GM18867 (cell line): ENCODE measurements at regions not wholly inside any gene's neighbourhood (a gene's known extent, or its start where the extent isn't known, plus 50 kb on each side); places are given as distances from the start of the nearest gene placed in this dataset.

Source experiments
- ATAC-seq: cut with Tn5 transposase; IDR thresholded peaks from one replicate; pipeline ENCODE4 v1.9.1; 2021; ENCODE audit warnings: mild to moderate bottlenecking, moderate library complexity; ENCODE audit not compliant: unreplicated experiment

DNA sequence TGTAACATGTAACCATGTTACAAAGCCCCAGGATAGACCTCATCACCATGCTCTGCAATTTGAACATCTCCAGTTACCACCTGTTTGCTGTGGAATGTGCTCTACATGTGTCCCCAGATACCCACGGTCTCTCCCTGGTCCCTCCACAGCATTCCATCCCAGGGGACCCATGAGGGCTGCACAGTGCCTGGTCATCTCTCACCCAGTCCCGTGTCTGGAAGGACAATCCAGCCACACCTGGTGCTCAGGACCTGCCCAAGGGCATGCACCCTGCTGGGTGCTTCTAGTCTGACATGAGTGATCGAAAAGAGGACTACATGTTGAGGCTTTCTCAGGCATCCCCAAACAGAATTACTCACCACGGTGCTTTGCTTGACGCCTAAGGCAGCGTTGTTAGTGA is 119.6 kb upstream of the ATP10A start:
- no peak for ATAC-seq

DNA sequence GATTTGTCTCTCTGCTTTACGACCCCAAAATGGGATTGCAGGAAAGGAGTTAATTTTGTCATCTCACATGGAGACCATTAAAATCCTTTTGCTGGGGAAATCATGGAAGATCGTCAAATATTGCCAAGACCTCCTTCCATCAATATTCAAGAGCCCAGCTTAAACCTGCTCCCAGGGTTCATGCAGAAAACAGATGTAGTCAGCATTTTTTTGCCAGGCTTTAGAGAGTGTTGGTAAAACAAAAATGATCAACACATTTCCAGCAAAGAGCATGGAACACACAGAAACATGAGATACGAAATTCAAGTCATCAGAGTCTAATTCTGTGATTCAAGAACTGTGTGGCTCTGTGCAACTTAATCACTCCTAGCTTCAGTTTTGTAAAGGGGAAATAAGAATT is 118.0 kb upstream of the ATP10A start:
- no peak for ATAC-seq

DNA sequence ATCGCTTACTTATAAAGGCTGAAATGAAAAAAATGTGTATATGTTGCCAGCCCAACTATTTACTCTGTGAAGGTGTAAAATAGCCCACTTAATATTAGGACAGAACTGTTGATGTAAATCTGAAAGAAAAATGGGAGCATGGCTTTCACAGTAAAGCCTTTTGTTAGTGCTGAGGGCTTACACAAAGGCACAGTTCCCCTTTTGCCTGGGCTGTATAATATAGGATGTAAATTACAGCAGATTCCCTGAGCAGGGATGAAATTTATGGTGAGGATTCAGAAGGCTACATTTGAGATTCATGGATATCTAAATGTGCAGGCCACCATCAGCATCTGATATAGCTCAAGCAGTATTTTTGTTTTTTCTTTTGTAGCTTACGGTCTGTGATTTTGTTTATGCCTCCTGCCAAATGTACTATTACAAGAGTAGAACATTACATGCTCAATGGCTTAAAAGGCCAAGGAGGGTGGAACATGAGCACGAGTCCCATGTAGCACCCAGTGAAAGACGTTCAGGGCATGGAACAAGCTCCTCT is 109.1 kb upstream of the ATP10A start:
- no peak for ATAC-seq

DNA sequence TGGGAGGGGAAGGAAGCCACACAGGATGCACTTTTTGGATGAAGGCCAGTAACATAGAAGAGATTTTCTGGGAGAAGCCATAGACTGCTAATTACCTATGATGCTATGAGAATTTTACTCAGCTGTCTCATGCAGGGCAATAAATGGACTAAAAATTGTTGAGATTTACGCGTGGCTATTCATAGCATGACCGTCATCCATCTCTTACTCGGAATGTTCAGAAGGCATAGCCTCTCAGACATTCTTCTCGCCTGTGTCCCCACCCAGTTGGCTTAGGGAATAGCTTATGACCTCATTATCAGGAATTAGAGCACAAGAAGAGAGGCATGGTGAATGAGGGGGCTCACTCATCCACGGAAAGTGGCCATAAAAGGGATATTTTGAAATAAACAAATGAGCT is 107.9 kb upstream of the ATP10A start:
- no peak for ATAC-seq

DNA sequence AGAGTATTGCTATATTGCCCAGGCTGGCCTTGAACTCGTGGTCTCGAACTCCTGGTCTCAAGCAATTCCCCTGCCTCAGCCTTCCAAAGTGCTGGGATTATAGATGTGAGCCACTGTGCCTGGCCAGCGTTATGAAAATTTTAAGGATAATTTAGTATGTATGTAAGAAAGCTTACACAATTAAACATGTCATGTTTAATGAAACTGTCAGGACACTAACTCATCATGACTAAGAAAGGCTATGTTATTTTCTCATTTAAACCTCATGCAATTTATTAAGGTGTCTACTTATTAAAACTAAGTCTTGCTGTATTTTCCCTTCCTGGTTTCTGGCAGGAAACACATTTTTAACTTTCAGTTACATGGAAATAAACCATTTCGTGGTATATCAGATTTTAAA is 106.8 kb upstream of the ATP10A start:
- ATAC-seq = no peak

DNA sequence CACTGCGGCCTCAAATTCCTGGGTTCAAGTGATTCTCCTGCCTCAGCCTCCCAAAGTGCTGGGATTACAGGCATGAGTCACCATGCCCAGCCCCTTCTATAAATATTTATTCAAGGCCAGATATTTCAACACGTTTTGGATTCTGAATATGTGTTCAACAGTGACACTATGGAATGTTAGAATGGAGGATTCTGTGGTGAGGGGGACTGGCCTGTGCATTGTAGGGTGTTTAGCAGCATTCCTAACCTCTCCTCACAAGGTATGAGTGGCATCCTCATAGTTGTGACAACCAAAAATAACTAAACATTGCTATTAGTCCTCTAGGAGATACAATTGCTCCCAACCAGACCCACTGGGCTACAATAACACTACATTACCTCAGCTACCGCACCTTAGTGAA is 104.0 kb upstream of the ATP10A start:
- ATAC-seq = no peak

DNA sequence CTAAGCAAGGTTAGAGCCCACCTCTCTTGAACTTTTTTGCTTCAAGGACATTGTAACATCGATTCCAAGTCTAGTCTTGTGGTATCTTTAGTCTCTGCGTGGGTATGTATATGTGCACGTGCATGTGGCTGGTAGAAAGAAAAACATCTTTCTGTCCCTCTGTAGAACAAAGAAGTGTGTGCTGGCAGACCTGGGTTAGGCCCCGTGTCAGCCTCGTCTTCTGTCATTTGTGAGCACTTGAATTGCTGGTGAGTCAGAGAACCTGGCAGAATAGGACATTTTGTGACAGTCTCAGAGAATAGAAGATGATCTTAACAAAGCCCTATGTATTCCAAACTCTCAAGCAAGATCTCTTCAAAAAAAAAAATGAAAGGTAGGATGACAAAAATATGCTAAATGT is 102.2 kb upstream of the ATP10A start:
- no peak for ATAC-seq

DNA sequence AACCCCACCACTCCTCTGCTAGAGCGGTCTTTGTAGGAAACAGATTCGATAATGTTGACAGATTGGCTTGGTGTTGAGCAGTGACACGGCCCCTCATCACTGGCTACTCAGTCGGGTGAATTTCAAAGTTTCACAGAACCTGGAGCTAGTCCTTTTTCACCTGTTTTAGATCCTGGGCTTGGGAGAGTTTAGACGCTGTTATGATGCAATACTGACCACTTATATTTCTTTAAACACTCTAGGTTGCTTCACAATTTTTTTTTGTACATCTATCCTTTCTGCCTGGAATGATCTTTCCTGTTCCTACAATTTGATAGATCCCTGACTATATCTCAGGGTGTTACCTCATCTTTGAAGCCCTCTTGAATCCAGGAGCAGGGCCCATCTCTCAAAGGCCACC is 97.1 kb upstream of the ATP10A start:
- no peak for ATAC-seq

DNA sequence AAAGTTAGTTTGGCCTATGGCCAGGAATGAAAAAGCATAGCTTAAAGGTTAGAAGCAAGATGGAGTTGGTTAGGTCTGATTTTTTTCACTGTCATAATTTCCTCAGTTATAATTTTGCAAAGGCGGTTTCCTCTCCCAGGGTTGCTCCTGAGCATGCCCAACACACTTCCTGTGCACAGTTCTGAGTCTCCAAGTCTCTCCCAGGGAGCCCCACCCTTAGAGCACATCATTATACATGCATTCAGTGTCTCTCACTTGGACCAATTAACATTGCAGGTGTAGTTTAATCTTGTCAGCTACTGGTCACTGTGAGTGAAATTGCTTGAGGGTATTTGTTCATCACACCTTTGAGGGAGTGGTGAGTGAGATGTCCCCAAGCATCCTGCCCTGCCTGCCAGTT is 96.0 kb upstream of the ATP10A start:
- ATAC-seq = no peak

DNA sequence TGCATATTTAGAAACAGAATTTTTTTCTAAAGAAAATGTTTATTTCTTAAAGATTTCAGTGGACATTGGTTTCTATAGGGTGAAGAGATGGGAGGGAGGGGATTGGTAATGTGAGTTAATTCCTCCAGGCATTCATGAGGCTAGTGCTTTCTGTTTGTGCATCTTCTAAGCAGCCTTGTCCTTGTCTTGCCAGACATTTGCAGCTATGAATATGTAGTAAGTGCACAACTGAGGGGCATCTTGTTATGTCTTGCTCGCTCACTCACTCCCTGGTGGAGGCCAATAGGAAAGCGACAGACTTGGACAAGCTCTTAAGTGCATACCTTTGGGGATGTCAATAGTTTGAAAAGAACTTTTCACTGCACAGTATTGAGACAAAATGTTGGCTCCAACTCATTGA is 92.5 kb upstream of the ATP10A start:
- no peak for ATAC-seq

DNA sequence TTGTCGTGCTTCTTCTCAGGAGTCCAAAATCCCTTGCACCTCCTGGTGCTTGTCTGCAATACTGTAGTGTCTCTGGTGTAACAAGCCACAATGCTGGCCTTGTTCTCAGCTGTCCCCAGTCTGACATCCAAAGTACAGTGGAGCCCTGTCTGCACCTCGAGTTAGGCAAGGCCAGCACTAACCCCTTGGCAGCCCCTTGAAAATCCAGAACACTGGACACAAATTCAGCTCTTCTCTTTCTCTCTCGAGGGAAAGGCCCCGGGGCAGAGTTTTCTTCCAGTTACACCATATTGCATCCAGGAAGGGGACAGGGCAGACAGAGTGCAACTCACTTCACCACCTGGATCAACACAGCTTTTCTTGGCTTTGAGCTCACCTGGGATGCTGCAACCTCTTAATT is 91.3 kb upstream of the ATP10A start:
- ATAC-seq = no peak

DNA sequence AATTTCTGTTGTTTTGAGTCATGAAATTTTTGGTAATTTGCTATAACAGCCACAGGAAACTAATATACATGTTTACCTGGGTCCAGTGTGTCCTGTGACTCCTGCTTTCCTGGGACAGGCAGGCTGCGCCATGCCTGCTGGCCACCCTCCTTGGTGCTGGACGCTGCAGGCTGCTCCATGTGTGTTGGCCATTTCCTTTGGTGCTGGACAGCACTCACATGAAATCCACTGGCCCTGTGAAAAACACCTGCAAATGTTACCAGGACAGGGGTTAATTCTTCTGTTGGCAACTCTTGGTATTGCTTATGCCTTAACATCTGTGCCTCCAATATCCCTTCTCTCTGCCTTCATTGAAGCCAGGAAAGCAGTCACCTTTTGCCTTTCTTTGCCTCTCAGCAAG is 86.9 kb upstream of the ATP10A start:
- no peak for ATAC-seq

DNA sequence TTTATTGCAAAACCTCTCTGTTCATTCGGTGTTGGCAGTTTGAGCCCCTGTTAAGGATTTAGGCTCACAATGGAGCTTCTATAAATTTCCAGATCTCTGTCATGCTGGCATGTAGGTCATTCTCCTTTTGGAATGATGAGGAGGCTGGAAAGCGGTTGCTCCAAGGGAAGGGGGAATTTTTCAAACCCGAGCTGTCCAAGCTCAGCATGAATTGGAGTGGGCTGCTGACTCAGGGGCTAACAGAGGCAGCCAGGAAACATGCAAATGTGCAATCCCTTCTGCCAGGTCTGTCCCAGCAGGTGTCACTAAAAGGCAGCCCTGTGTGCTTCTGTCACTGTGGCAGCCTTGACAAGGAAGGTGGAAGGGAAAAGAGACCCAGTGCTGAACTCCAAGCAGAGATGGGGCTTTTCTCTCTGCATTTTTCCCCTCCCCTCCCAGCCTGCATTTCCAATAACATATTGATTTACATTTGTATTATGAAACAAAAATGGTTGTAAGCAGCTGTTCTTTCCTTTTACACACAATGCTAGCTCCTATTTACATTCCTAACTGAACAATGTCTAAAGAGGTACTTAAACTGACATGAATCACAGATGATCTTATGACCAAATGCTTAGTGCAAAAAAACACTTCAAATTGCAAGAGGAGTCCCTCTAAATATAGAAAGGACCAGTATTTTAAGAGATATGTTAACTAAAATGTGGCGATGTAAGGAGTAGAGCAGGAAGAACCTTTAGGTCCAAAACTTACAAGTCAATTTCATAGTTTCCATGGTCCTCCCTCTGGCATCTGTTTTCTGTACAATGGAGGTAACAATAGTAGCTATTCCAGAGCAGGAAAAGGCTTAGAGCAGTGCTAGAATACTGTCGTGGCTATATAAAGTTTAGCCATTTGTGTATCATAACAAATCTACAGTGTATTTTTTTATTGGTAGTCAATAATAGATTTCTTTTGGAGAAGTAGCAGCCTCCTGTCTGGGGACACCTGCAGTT is 84.5 kb upstream of the ATP10A start:
- no peak for ATAC-seq

DNA sequence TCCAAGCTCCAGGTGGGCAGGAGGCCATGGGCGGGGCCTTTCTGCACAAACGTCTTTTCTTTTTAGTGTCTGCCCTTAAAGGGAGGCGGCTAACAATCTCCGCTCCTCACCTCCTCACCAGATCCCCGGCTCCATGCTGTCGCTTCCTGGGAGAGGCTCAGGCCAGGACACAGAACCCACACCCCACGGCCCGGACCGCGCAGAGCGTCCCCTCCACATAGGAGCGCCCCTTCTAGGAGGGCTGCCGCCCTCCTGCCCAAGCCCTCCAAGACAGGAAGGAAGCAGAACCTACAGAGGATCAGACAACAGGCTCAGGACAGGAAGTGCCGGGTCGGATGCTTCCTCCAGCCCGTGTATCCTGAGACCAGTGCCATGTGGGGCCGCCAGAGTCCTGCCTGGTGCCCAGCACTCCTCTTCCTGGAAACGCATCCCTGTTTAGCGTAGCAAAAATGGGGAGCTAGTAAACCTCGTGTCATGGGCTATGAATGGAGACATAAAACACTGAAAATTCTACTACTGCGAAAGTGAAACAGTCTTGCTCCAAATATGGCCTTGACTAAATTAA is 83.2 kb upstream of the ATP10A start:
- ATAC-seq = no peak

DNA sequence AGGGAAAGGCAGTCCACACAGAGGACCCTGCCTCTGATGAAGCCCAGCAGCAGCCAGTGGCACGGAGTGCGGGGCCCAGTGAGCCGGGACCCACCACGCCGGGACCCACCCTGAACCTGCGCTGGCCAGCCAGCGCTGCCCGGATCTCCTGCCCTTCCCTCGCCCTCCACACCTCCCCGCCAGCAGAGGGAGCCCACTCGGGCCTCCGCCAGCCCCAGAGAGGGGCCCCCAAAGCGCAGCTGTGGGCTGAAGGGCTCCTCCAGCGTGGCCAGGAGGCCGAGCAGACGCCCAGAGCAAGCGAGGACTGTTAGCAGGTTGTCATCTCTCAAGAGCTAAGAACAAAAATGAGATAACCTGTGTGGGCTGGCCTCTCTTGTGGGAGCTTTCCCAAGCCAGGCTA is 81.3 kb upstream of the ATP10A start:
- no peak for ATAC-seq

DNA sequence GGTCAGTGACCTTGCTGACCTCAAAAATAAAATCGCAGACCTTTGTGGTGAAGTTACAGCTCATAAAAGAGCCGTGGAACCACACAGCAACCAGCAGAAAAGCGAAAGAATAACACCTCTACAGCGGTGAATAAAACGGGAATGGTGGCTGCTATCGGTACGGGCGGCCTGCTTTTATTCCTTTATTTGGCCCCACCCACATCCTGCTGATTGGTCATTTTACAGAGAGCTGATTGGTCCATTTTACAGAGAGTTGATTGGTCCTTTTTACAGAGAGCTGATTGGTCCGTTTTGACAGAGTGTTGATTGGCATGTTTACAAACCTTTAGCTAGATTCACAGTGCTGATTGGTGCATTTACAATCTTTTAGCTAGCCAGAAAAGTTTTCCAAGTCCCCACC is 80.7 kb upstream of the ATP10A start:
- no peak for ATAC-seq

DNA sequence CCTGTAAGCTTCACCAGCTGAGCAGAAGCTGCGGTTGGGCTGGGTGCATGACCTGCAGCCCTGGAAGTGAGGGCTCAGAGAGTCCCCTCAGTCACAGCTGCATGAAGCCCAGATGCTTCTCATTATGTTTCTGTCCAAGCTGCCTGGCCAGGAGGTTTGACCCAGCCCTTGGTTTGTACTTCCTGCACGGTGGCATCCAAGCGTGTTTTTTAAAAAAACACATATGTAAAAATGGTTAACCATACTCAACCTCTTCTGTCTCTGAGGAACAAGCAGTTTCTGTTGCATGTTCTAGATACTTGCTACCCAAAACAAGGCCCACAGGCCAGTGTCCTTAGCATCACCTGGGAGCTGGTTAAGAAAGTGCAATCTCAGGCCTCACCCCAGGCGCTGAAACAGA is 76.0 kb upstream of the ATP10A start:
- ATAC-seq = no peak

DNA sequence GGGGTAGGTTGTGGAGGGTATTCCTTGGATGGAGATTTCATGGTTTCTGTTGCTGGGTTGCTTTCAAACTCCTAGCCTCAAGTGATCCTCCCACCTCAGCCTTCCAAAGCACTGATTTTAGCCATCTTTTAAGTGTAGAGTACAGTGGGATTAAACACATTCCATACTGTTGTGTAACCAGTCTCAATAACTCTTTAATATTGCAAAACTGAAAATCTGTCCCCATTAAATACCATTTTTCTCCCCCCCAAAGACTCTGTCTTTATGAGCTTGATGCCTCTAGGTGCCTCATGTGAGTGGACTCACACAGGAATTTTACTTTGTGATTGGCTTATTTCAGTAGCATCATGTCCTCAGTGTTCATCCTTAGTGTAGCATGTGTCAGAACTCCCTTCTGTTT is 74.7 kb upstream of the ATP10A start:
- no peak for ATAC-seq

DNA sequence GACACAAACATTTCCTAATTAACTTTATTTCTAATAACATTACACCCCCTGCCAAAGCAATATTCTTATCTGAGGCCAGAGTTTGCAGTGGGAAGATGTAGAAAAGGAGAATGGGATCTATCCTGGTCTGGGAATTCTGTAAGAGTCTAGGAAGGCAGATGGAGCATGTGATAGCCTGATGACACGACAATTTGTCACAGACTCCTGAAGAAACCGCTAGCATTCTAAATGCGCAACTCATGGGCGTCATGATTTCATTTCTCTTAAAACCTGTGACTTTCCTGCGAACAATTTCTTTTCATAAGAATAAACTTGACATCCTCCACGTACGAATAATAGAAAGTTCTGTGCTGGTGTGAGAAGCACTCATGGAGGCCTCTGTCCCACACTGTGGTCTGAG is 72.9 kb upstream of the ATP10A start:
- no peak for ATAC-seq

DNA sequence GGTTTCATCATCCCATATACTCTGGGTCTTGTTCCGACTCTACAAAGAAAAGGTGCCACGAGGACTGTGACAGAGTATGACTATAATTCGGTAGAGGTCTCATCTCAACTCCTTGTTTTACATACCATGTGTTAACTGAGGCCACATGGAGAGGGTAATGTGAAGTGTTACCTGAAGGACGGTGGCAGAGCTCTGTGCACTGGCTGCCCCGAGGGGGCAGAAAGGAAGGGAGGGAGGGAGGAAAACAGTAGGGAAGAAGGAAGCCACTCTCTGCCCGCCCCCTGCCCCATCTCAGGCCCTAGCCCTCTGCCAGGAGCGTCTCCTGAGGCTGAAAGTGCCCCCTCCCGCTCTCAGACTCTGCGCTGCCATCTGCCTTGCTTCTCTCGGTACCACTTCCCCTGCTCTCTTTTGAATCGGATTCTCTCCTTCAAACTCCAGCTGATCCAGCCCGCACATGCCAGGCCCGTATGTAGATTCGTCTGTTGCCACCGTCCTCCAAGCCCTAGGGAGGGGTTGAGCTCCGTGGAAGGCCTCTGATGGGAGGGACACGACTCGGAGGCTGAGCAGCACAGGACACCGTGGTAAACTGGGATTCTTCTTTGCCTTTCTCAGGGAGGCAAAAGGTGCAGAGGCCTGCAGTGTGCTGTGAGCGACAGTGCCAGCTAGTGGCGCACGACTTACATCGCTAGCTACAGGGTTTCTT is 70.5 kb upstream of the ATP10A start:
- no peak for ATAC-seq

DNA sequence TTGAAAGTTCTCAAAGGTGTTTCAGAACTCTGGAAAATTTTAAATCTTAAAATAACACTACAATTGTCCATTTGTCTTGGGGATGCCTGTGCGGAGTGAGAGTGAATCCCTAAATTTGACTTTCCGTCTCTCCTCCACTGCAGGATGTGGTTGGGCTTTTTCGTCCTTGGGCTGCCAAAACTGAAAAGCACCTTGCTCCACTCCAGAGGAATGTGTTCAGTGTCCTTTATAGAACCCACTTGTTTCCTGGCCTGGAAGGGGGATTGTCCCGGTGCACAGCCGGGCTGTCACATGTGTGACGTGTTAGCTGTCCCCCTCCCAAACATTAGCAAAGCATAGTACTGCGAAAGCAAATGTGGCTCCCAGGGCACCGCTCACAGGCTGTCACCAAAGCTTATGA is 69.6 kb upstream of the ATP10A start:
- no peak for ATAC-seq

DNA sequence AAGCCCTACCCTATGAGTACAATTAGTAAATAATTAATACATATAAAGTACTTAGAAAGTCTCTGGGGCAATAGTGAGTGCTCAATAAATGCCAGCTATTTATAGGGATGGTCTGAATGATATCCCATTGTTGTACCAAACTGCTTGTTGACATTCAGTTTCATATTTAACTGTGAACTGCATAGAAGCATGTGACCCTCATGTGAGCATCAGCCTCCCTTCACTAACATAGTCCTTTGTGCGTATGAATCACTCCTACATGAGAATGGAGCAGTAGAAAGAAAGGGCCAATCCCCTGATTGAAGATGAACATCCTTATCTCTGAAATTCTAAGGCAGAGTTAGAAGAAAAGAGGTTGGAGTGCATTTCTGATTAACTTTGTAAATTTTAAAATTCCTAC is 68.7 kb upstream of the ATP10A start:
- no peak for ATAC-seq
